ENCODE measurements at regions not wholly inside any gene's neighbourhood (a gene's known extent, or its start where the extent isn't known, plus 50 kb on each side); places are given as distances from the start of the nearest gene placed in this dataset.

GRCh38 chr12:25728056-25728595 is 175.0 kb upstream of the LMNTD1 start:
- no peaks in the 10 kb centered on the region for H3K27me3 Mint-ChIP-seq
- H3K4me1 Mint-ChIP-seq (ENCODE audit: low read depth in 2 of 2): no peaks in the 10 kb centered on the region
- H3K4me3 Mint-ChIP-seq: no peak overlapping the region
- ATAC-seq (replicated peaks) (no peak), DNase-seq (no peak)
- no peaks in the 10 kb centered on the region for H3K36me3 Mint-ChIP-seq (ENCODE audit: insufficient read depth)
- peaks cover 0 to 14% of the 10 kb centered on the region in 2 donors for H3K9me3 Mint-ChIP-seq
- H3K27ac Mint-ChIP-seq: no peak overlapping the region

- Mint-ChIP-seq H3K4me3 (no peak overlapping the region), H3K27me3 (no peaks in the 10 kb centered on the region), H3K4me1 (ENCODE audit: low read depth in 2 of 2) (no peaks in the 10 kb centered on the region), H3K27ac (no peak overlapping the region), H3K36me3 (ENCODE audit: insufficient read depth) (no peaks in the 10 kb centered on the region), H3K9me3 (peaks cover 0 to under 1% of the 10 kb centered on the region in 2 donors)
- DNase-seq (no peak), ATAC-seq (replicated peaks) (no peak)
Observed at GRCh38 chr12:25730489-25731349, 177.6 kb upstream of the LMNTD1 start.

- H3K9me3 Mint-ChIP-seq: peaks cover 4 to 15% of the 10 kb centered on the region in 2 donors
- H3K4me3 Mint-ChIP-seq: no peak overlapping the region
- peaks cover 0 to 14% of the 10 kb centered on the region in 2 donors for H3K27me3 Mint-ChIP-seq
- ATAC-seq (replicated peaks): no peak
- no peaks in the 10 kb centered on the region for H3K4me1 Mint-ChIP-seq (ENCODE audit: low read depth in 2 of 2)
- H3K27ac Mint-ChIP-seq: no peak overlapping the region
- H3K36me3 Mint-ChIP-seq (ENCODE audit: insufficient read depth): no peaks in the 10 kb centered on the region
- DNase-seq: no peak
Observed at GRCh38 chr12:25733541-25733940, 180.5 kb upstream of the LMNTD1 start.

GRCh38 chr12:25734529-25735180 is 181.6 kb upstream of the LMNTD1 start:
- no peak overlapping the region for H3K27ac Mint-ChIP-seq
- DNase-seq: no peak
- H3K27me3 Mint-ChIP-seq: peaks cover 0 to 14% of the 10 kb centered on the region in 2 donors
- no peak overlapping the region for H3K4me3 Mint-ChIP-seq
- no peak for ATAC-seq (replicated peaks)
- H3K4me1 Mint-ChIP-seq (ENCODE audit: low read depth in 2 of 2): no peaks in the 10 kb centered on the region
- H3K36me3 Mint-ChIP-seq (ENCODE audit: insufficient read depth): no peaks in the 10 kb centered on the region
- H3K9me3 Mint-ChIP-seq: peaks cover 4 to 15% of the 10 kb centered on the region in 2 donors

DNA sequence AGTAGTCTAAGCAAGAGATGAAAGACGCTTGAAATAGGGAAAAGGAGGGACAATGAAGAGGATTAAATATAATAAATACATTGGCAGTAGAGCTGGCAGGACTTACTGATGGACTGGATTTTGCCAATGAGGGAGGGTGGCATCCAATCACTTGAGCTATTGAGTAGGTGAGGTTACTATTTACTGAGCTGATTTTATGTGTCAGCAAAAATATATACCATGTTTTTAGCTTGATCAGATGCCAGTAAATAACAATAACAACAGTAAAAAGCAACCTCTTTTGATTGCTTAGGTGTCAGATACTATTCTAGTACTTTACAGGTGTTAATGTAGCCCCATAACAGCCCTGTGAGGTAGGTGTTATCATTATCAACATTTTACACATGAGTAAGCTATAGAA is 187.5 kb upstream of the LMNTD1 start:
- no peak for ATAC-seq (replicated peaks)
- no peak for DNase-seq
- Mint-ChIP-seq H3K4me3 (no peak overlapping the region), H3K4me1 (ENCODE audit: low read depth in 2 of 2) (no peaks in the 10 kb centered on the region), H3K27ac (no peak overlapping the region), H3K27me3 (peaks cover 0 to 14% of the 10 kb centered on the region in 2 donors), H3K9me3 (peaks cover 4 to 15% of the 10 kb centered on the region in 2 donors), H3K36me3 (ENCODE audit: insufficient read depth) (no peaks in the 10 kb centered on the region)

DNA sequence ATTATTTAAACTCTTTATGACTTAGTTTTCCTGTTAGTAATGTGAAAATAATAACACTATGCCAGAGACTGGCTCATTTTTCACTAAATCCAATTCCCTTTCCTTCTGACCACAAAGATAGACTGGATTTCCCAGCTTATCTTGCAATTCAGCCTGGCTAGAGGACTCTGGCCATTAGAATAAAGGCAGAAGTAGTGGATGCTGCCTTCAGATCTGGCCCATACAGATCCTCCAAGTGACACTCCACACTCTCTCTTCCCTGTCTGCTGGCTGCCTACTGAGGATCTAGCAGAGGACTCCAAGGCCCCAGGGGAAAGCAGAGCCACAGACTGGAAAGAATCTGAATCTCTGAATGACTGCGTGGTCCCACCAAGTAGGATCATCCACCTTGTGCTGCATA is 188.8 kb upstream of the LMNTD1 start:
- DNase-seq (no peak), ATAC-seq (replicated peaks) (no peak)
- H3K4me3 Mint-ChIP-seq: no peak overlapping the region
- no peaks in the 10 kb centered on the region for H3K4me1 Mint-ChIP-seq (ENCODE audit: low read depth in 2 of 2)
- H3K27me3 Mint-ChIP-seq: peaks cover 0 to 3% of the 10 kb centered on the region in 2 donors
- H3K36me3 Mint-ChIP-seq (ENCODE audit: insufficient read depth): no peaks in the 10 kb centered on the region
- no peak overlapping the region for H3K27ac Mint-ChIP-seq
- peaks cover 4 to 8% of the 10 kb centered on the region in 2 donors for H3K9me3 Mint-ChIP-seq

DNA sequence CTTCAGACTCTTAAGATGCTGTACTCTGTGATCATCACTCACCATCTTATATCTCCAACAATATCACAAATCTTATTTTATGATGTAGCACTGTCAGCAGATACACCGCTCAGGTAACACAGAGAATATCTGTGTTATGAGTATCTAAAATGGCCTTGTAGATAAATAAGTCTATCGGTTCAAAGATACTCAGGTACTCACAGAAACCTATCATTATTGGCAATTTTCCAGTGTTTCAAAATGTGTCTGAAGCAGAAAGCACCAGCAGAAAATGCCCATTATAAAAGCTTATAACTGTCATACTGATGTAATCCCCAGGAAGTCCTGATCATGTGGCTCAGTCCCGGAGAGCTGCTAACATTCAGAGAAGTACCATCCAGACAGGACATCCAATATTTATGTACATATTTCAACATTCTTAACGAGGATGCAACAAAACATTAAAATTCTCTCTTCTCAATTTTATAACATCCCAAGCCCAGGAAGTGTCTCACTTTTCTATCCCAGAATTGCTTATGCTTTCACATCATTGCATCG is 190.7 kb upstream of the LMNTD1 start:
- no peaks in the 10 kb centered on the region for H3K27me3 Mint-ChIP-seq
- DNase-seq (no peak), ATAC-seq (replicated peaks) (no peak)
- no peaks in the 10 kb centered on the region for H3K4me1 Mint-ChIP-seq (ENCODE audit: low read depth in 2 of 2)
- no peak overlapping the region for H3K27ac Mint-ChIP-seq
- H3K4me3 Mint-ChIP-seq: no peak overlapping the region
- no peaks in the 10 kb centered on the region for H3K36me3 Mint-ChIP-seq (ENCODE audit: insufficient read depth)
- no peaks in the 10 kb centered on the region for H3K9me3 Mint-ChIP-seq

DNA sequence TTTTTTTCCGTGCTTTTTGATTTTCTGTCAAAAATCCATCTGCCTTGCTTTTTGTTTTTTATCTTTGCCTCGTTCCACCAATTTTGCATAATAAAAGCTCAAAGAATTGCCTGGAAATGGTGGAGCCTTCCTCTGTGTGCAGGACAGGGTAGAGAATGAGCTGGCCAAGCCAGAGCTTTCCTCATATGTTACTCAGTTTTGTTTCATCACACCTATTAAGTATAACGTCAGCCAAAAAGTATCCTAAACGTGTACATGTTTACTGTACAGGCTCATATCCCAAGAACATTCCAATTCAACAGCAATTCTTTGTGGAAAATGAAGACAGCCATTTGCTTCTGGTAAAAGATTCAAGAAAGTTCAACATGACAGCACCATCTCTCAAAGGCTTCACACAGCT is 191.2 kb upstream of the LMNTD1 start:
- ATAC-seq (replicated peaks) (no peak), DNase-seq (no peak)
- H3K27ac Mint-ChIP-seq: no peak overlapping the region
- no peak overlapping the region for H3K4me3 Mint-ChIP-seq
- H3K4me1 Mint-ChIP-seq (ENCODE audit: low read depth in 2 of 2): no peaks in the 10 kb centered on the region
- no peaks in the 10 kb centered on the region for H3K9me3 Mint-ChIP-seq
- H3K36me3 Mint-ChIP-seq (ENCODE audit: insufficient read depth): no peaks in the 10 kb centered on the region
- H3K27me3 Mint-ChIP-seq: no peaks in the 10 kb centered on the region

GRCh38 chr12:25745281-25745680 is 192.2 kb upstream of the LMNTD1 start:
- Mint-ChIP-seq H3K27me3 (no peaks in the 10 kb centered on the region), H3K4me1 (ENCODE audit: low read depth in 2 of 2) (no peaks in the 10 kb centered on the region), H3K4me3 (no peak overlapping the region), H3K9me3 (no peaks in the 10 kb centered on the region), H3K27ac (no peak overlapping the region), H3K36me3 (ENCODE audit: insufficient read depth) (no peaks in the 10 kb centered on the region)
- no peak for DNase-seq
- ATAC-seq (replicated peaks): no peak

DNA sequence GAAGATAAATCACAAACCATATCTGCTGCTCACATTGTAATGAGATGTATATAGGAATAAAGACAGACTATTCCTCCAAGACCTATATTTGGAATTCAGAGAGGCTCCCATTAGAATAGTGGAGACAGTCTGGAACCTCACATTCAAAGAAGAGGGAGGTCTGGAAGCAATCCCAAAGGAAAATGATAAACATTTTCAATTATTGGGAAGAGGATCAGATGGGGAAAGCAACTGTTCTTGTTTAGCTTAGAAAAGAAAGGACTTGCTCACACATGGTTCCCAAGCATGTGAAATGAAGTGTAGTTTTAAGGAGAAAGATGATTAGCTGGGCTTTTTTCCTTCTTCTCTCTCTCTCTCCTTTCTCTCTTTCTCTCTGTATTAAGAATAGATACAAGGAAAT is 193.0 kb upstream of the LMNTD1 start:
- Mint-ChIP-seq H3K9me3 (no peaks in the 10 kb centered on the region), H3K27ac (no peak overlapping the region), H3K27me3 (no peaks in the 10 kb centered on the region), H3K4me3 (no peak overlapping the region), H3K4me1 (ENCODE audit: low read depth in 2 of 2) (no peaks in the 10 kb centered on the region), H3K36me3 (ENCODE audit: insufficient read depth) (no peaks in the 10 kb centered on the region)
- no peak for DNase-seq
- ATAC-seq (replicated peaks): no peak

DNA sequence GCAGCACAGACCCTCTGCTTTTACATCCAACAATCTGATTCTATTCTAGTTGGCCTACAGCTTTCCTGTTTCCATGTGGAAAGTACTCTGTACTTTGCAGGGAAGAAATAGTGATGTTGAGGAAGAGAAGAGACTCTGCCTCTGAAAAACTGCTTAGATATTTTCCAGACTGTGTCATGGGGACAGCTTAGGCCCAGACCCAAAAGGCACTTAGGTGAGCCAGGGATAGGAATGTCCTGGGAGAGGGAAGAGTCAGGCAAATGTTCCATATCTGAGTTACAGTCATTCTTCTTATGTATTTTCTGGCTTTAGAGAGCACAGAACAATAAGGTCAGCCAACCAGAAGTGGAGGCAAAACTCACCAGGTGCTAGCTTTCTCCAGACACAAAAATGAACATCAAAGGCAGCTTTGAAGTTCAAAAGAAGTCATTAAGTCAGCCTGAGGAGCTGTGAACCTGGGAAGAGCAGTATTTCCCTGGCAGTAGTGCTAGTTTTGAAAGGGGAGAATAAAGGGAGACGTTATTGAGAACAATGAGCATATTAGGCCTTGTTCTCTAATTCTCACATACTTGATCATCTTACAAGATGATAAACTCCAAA is 199.7 kb upstream of the LMNTD1 start:
- Mint-ChIP-seq H3K36me3 (ENCODE audit: insufficient read depth) (no peaks in the 10 kb centered on the region), H3K4me3 (no peak overlapping the region), H3K27ac (no peak overlapping the region), H3K4me1 (ENCODE audit: low read depth in 2 of 2) (no peaks in the 10 kb centered on the region), H3K27me3 (no peaks in the 10 kb centered on the region), H3K9me3 (no peaks in the 10 kb centered on the region)
- ATAC-seq (replicated peaks) (no peak), DNase-seq (no peak)

DNA sequence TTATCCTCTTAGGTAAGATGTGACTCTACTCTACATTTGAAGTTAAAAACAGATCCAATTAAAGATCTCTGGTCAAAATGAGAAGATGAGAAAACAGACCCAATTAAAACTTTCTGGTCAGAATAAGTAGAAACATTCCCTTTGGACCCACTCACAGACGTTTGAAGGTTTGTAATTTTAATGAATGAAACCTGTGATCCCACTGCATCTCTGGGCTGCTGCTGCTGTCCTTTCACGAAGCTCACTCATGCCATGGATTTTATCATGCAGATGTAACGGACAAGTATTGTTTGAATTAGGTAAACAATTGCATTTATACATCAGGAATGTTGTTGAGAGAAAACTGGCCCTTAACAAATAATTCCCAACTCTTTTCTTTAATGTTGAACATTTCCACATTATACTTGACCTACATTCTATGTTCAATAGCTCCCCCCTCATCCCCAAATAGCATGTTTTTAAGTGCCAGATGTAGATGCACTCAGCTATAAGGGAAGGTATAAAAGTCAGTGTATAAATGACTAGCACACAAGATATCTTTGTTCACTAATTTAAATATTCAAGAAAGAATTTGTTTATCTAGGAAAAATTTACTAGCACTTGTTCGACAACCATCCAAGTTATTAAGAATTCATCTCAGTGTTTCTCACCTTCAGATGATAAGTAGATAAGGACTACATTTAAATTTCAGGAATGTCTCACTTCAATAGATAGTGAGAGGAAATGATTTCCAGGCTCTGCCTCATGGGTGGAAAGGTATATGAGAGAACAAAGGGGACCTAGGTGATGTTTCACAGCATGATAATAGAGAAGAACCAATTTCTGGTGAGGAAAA is 202.3 kb upstream of the LMNTD1 start:
- DNase-seq (no peak), ATAC-seq (replicated peaks) (no peak)
- no peaks in the 10 kb centered on the region for H3K27me3 Mint-ChIP-seq
- no peak overlapping the region for H3K4me3 Mint-ChIP-seq
- H3K36me3 Mint-ChIP-seq (ENCODE audit: insufficient read depth): no peaks in the 10 kb centered on the region
- no peak overlapping the region for H3K27ac Mint-ChIP-seq
- H3K9me3 Mint-ChIP-seq: no peaks in the 10 kb centered on the region
- H3K4me1 Mint-ChIP-seq (ENCODE audit: low read depth in 2 of 2): no peaks in the 10 kb centered on the region

- Mint-ChIP-seq H3K36me3 (ENCODE audit: insufficient read depth) (no peaks in the 10 kb centered on the region), H3K9me3 (no peaks in the 10 kb centered on the region), H3K4me3 (no peak overlapping the region), H3K27ac (no peak overlapping the region), H3K4me1 (ENCODE audit: low read depth in 2 of 2) (no peaks in the 10 kb centered on the region), H3K27me3 (no peaks in the 10 kb centered on the region)
- ATAC-seq (replicated peaks) (no peak), DNase-seq (no peak)
Observed at GRCh38 chr12:25755971-25756260, 202.6 kb upstream of the RASSF8 start.
